GM12878 (cell line): ENCODE measurements at regions not wholly inside any gene's neighbourhood (a gene's known extent, or its start where the extent isn't known, plus 50 kb on each side); places are given as distances from the start of the nearest gene placed in this dataset.

Experiments used
- ATAC-seq: fragments of 200-7000 bp; cut with Tn5 transposase; 3 replicates; pipeline ENCODE4 v1.9.1; 2020; ENCODE audit warnings: mild to moderate bottlenecking, moderate library complexity
- BruUV-seq: library from RNA; stranded (reverse); fragments of 400-500 nt; replicated peaks from 2 replicates; lab custom pipeline; 2021; lab: Mats Ljungman, UMichigan
- CTCF ChIA-PET: fragments of 300-600 bp; sonication (Branson Sonifier 250); formaldehyde crosslinking; extraction: SDS; loops from one replicate; lab custom pipeline; 2021; ENCODE audit warnings: inconsistent platforms; lab: Yijun Ruan, JAX
- POLR2A ChIA-PET: fragments of 350-600 bp; formaldehyde crosslinking; extraction: SDS; loops from one replicate; lab custom pipeline; 2021; ENCODE audit warnings: inconsistent platforms; lab: Charles Lee
- RAD21 ChIA-PET: fragments of 300-600 bp; sonication (Branson Sonifier 250); formaldehyde crosslinking; loops from one replicate; lab custom pipeline; 2023; ENCODE audit warnings: antibody characterized with exemption; ENCODE audit not compliant: unreplicated experiment; lab: Charles Lee
- SMC1A ChIA-PET: fragments of 300-600 bp; sonication (Branson Sonifier 250); formaldehyde crosslinking; loops from one replicate; lab custom pipeline; 2023; ENCODE audit not compliant: unreplicated experiment, uncharacterized antibody; lab: Charles Lee
- DNase-seq: peaks from one replicate; pipeline ENCODE4 v3.0.0-alpha.2; 2011; ENCODE audit warnings: low read depth, low spot score
- FAIRE-seq: peaks from 3 replicates; lab custom pipeline; 2011; peaks lifted over from hg19 to GRCh38; lab: Jason Lieb, UNC
- H2AFZ ChIP-seq: 2 replicates; pipeline ENCODE4 v1.6.0; 2011; ENCODE audit warnings: low read depth, low read length, control low read depth; ENCODE audit not compliant: control insufficient read depth
- H3K27ac ChIP-seq: 2 replicates; pipeline ENCODE4 v1.5.1; 2011; ENCODE audit warnings: control low read depth; ENCODE audit not compliant: control insufficient read depth, insufficient read depth
- H3K27me3 ChIP-seq, 2 experiments: replicated peaks in 1 of 2; 2 replicates each; pipeline versions ENCODE4 v1.6.0 to v1.6.1; 2011; ENCODE audit warnings: low read length in 1 of 2; ENCODE audit not compliant: control insufficient read depth in 2 of 2, insufficient read depth in 2 of 2
- H3K36me3 ChIP-seq, 2 experiments: 2 replicates each; pipeline ENCODE4 v1.5.1; 2011; ENCODE audit warnings: low read length in 1 of 2; ENCODE audit not compliant: control insufficient read depth in 2 of 2, insufficient read depth in 2 of 2
- H3K4me1 ChIP-seq: 2 replicates; pipeline ENCODE4 v1.6.1; 2011; ENCODE audit warnings: mild to moderate bottlenecking, low read length, moderate library complexity, mixed read lengths; ENCODE audit not compliant: control insufficient read depth, insufficient read depth
- H3K4me2 ChIP-seq: 2 replicates; pipeline ENCODE4 v1.6.0; 2011; ENCODE audit warnings: control low read depth; ENCODE audit not compliant: control insufficient read depth, insufficient read depth
- H3K4me3 ChIP-seq: fragments of 200-600 bp; sonication (generic); 2 replicates; pipeline ENCODE4 v1.5.1; 2016
- H3K79me2 ChIP-seq: 2 replicates; pipeline ENCODE4 v1.6.0; 2011; ENCODE audit warnings: low read length; ENCODE audit not compliant: control insufficient read depth, insufficient read depth
- H3K9ac ChIP-seq: 2 replicates; pipeline ENCODE4 v1.8.0; 2011; ENCODE audit warnings: low read length, control low read depth, mixed read lengths; ENCODE audit not compliant: control insufficient read depth, insufficient read depth
- H3K9me3 ChIP-seq: replicated peaks from 3 replicates; pipeline ENCODE4 v1.5.1; 2011; ENCODE audit warnings: mild to moderate bottlenecking, low read length; ENCODE audit not compliant: control insufficient read depth, insufficient read depth
- H4K20me1 ChIP-seq: 2 replicates; pipeline ENCODE4 v1.6.0; 2011; ENCODE audit not compliant: control insufficient read depth, insufficient read depth
- IKZF1 ChIP-seq: fragments of 450-650 bp; conservative IDR thresholded peaks from 2 replicates; pipeline ENCODE4 v1.6.1; 2017; ENCODE audit warnings: antibody characterized with exemption, mild to moderate bottlenecking
- MTA2 ChIP-seq: fragments of 450-650 bp; IDR thresholded peaks from 2 replicates; pipeline ENCODE4 v1.6.1; 2016; ENCODE audit warnings: low read depth, mild to moderate bottlenecking, moderate library complexity
- NFIC ChIP-seq: IDR thresholded peaks from 2 replicates; pipeline ENCODE4 v1.6.1; 2012; ENCODE audit warnings: low read depth, mild to moderate bottlenecking, inconsistent platforms, low read length, moderate library complexity
- NR2F1 ChIP-seq: fragments of 450-650 bp; conservative IDR thresholded peaks from 2 replicates; pipeline ENCODE4 v1.6.1; 2017; ENCODE audit warnings: mild to moderate bottlenecking
- RELB ChIP-seq: fragments of 450-650 bp; IDR thresholded peaks from 2 replicates; pipeline ENCODE4 v1.6.1; 2017; ENCODE audit warnings: low read depth, mild to moderate bottlenecking, moderate library complexity
- YY1 ChIP-seq: IDR thresholded peaks from 2 replicates; pipeline ENCODE4 v1.6.1; 2011; ENCODE audit warnings: low read depth, mild to moderate bottlenecking, low read length
- ZNF687 ChIP-seq: fragments of 450-650 bp; IDR thresholded peaks from 2 replicates; pipeline ENCODE4 v1.6.1; 2017; ENCODE audit warnings: mild to moderate bottlenecking, moderate library complexity
- WGBS: methylation state at CpG from one replicate; pipeline ENCODE4 v1.1.6; 2016; ENCODE audit warnings: low lambda C conversion rate; ENCODE audit not compliant: insufficient replicate concordance, insufficient coverage; ENCODE audit errors: missing lambda C conversion rate; 5-methylcytosine and 5-hydroxymethylcytosine counted together
- in situ Hi-C: fragments of 300-500 bp; cut with MboI; formaldehyde crosslinking; loops from 9 replicates; pipeline ENCODE4 v1.14.3; 2018; ENCODE audit warnings: mixed read lengths
- intact Hi-C: fragments of 100-400 bp; cut with micrococcal nuclease; formaldehyde crosslinking; loops from one replicate; pipeline ENCODE4 v1.14.2; 2022; ENCODE audit not compliant: unreplicated experiment

GRCh38 chr6:41474213-41474933 lies 71.8 kb upstream of the FOXP4 start:
- peak; percentile 70 for ATAC-seq
- SMC1A ChIA-PET = interaction anchor here (1.6 kb wide), 1 partner anchor 19 kb away, joined by 3 read pairs; no protein-coding TSS in a partner anchor
- in situ Hi-C loops = no loop called here

More at GRCh38 chr6:41474213-41474933, 71.8 kb upstream of the FOXP4 start:
- FAIRE-seq (no peak), DNase-seq (no peak)
- no TSS peak for BruUV-seq
- H3K4me3 ChIP-seq = no peak overlapping the region
- intact Hi-C loops = no loop called here
- ChIA-PET POLR2A (interaction anchor here (1.0 to 2.6 kb wide), 4 partner anchors 11 to 63 kb away, joined by 3 to 12 read pairs (median 4); no protein-coding TSS in a partner anchor), RAD21 (interaction anchor here (0.7 to 1.7 kb wide), 4 partner anchors 10 to 22 kb away, joined by 4 to 6 read pairs (median 6); no protein-coding TSS in a partner anchor), CTCF (interaction anchor here (0.6 to 2.1 kb wide), 3 partner anchors 10 to 49 kb away, joined by 3 to 11 read pairs (median 3); no protein-coding TSS in a partner anchor)
- peaks cover 0 to 3% of the 10 kb centered on the region in 2 experiments; a peak in 2 of 4 replicates for H3K27me3 ChIP-seq
- H3K79me2 ChIP-seq = no peaks in the 10 kb centered on the region
- no peaks in the 10 kb centered on the region for H3K36me3 ChIP-seq
- H2AFZ ChIP-seq = no peak overlapping the region
- TF ChIP-seq RELB = peak; percentile 56; the same call in 1 of the 2 replicates
- TF ChIP-seq ZNF687 = 0 out of 2 replicates have a peak, but pooled peaks have one; percentile 13
- peak; percentile 16; the same call in 1 of the 2 replicates for TF ChIP-seq MTA2
- 0 out of 2 replicates have a peak, but pooled peaks have one; percentile 35 for TF ChIP-seq IKZF1
- peak; percentile 20; the same call in 1 of the 2 replicates for TF ChIP-seq NFIC
- TF ChIP-seq YY1 = no peak
- TF ChIP-seq NR2F1 = no peak
- no peaks in the 10 kb centered on the region for H4K20me1 ChIP-seq
- no peak overlapping the region for H3K9ac ChIP-seq
- no peak overlapping the region for H3K27ac ChIP-seq
- no peaks in the 10 kb centered on the region for H3K4me1 ChIP-seq
- H3K4me2 ChIP-seq = no peak overlapping the region
- H3K9me3 ChIP-seq = no peaks in the 10 kb centered on the region
- 46% methylated on average over 8 of the region's 8 CpGs for WGBS
